HG02798 (cell line): ENCODE measurements at regions not wholly inside any gene's neighbourhood (a gene's known extent, or its start where the extent isn't known, plus 50 kb on each side); places are given as distances from the start of the nearest gene placed in this dataset.
"Not testable (repeated sequence)": the region's sequence is repeated elsewhere in the genome, so short reads cannot be mapped to it uniquely, and the experiment has no call there.

Experiments used
- ATAC-seq: cut with Tn5 transposase; IDR thresholded peaks from one replicate; pipeline ENCODE4 v1.9.1; 2021; ENCODE audit warnings: mild to moderate bottlenecking; ENCODE audit not compliant: unreplicated experiment, poor library complexity

DNA sequence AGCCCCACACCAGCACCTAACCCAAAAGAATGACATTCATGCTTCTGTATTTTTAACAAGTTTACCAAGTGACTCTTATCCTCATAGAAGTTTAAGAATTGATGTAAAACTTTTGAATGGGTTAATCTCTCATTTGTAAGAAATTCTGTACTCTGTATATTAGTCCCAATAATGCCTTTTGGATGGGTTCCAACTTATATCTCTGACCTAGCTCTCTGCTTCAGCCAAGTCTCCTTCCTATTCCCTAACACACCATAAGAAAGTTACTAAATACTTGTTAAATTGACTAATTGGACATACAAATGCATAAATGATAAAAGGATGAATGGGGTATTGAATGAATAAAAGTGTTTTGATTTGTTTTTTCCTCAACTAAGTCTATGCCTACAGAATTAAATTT, 557.3 kb downstream of the TMTC2 start:
- ATAC-seq, result no peak

DNA sequence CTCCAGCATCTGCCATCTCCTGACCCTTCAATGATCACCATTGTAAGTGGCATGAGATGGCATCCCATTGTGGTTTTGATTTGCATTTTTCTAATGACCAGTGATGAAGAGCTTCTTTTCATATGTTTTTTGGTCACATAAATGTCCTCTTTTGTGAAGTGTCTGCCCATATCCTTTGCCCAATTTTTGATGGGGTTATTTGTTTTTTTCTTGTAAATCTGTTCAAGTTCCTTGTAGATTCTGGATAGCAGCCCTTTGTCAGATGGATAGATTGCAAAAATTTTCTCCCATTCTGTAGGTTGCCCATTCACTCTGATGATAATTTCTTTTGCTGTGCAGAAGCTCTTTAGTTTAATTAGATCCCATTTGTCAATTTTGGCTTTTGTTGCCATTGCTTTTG, 547.3 kb downstream of the TMTC2 start:
- not testable (repeated sequence) for ATAC-seq

DNA sequence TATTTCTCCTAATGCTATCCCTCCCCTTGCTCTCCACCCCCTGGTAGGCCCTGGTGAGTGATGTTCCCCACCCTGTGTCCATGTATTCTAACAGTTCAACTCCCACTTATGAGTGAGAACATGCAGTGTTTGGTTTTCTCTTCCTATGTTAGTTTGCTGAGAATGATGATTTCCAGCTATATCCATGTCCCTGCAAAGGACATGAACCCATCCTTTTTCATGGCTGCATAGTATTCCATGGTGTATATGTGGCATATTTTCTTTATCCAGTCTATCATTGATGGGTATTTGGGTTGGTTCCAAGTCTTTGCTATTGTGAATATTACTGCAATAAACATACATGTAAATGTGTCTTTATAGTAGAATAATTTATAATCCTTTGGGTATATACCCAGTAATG, 540.3 kb downstream of the TMTC2 start:
- ATAC-seq, result not testable (repeated sequence)

DNA sequence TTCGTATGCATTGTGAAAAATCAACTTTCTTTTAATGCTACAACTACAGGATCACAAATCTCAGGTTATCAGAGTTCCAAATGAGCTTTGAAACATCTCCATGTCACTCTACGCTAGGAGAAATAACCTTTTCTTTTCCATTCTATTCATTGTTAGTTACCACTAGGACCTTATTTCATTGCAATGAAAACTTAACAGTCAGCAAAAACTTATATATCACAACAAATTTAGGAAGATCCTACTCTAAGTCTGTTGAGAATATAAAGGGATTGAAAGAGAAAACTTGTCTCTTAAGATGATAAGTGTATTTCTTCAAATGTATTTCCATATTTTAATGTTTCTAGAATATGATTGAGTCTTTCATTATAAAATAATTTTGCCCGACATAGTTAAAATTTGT, 539.1 kb downstream of the TMTC2 start:
- no peak for ATAC-seq

DNA sequence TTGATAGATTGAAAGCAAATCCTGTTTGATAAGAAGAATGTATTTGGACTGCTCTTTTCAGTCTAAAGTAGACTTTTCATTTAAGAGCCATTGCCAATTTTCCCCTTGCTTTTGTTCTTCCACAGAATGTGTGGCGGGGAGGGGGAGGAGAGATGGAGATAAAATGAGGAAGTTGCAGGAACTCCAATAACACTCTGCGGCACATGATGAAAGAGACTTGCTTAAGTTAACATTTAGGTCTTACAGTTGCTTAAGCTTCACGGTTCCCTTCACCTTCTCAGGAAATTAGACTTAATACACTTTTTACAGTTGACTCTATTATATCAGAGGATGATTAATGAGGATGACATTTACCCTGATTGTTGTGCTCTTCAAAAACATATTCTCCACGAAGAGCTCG, 537.3 kb downstream of the TMTC2 start:
- no peak for ATAC-seq

DNA sequence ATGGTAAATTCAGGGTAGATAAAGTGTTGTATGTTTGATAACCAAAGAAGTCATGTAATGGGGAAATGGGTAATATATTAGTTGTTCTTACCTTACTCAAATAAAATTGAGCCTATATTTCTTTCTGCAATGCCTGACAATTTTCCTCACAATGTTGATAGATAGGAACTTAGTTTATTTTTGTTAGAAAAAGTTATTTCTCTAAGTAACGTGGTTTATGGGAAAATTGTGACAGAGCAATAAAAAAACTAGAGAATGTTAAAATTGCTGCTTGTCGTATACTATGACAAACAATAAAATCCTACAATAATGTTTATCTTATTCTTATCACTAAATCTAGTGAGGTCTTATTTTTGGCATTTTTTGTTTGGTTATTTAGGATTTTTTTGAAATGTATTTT, 534.1 kb downstream of the TMTC2 start:
- ATAC-seq, result no peak

DNA sequence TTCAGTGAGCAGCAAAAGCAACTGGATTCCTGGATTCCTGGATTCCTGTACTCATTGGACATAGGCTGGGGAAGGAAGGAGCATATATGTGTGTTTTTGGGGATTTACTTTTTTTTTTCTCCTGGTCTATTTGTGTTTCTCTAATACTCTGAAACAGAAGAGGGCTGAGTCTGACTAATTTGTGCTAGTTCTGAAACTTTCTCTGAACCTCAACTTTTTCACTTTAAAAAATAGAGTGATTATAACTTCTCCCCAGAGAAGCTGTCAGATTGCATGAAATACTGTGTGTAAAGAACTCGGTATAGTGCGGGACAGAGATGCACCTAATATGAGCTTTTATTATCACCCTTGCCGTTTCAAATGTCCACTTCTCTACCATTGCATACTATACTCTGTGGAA, 529.5 kb downstream of the TMTC2 start:
- ATAC-seq, result peak; percentile 43

DNA sequence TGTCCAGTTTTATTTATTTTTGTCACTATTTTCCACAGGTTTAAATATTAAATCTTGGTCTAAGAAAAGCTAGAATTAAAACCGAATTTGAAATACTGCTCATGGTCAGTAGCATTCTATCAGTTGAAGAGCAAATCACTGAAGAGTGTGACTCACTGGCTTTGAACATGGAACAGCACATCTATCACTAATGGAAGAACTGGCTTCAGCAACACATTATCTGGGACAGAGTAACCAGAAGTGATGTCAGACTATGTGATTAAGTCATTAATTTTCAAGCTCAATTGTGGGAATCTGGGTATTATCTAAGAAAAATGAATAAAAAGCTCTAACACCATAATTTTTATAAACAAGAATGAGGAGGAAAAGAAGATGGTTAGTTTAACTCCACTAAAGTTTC, 527.5 kb downstream of the TMTC2 start:
- no peak for ATAC-seq

DNA sequence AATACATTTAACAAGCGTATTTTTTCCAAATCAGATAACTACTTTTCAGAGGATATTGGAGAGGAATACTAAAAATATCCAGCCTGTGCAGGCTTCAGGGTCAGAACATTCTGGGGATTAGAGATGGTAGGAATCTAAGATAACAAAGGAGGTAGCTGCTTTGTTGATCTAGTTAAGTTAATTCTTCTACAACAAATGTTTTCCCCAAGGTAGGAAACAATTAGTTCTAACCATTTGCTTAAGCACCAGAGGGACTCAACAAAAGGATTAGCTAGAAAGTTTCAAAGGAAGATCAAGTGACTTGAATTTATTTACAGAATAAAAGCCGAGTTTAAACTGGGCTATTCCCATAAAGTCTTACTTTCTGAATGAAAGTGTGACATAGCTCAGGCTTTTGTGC, 524.2 kb downstream of the TMTC2 start:
- ATAC-seq, result no peak

DNA sequence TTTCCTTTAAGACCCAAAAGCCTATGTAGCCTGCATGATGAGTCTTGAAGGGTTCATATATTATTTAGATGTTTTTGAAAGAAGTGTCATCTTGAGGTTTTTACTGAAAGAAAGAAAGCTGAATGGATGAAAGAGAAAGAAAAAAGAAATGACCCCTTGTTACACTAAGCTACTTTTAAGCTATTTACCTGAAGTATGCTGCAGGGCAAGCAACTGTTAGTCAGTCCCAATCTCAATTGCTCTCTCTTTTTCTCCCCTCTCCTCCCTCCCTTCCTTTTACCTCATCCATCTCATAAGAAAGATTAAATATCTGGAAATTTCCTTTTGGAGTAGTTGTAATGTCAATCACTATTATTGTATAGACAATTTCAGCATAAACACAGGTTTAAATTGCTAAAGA, 512.4 kb downstream of the TMTC2 start:
- ATAC-seq, result no peak

DNA sequence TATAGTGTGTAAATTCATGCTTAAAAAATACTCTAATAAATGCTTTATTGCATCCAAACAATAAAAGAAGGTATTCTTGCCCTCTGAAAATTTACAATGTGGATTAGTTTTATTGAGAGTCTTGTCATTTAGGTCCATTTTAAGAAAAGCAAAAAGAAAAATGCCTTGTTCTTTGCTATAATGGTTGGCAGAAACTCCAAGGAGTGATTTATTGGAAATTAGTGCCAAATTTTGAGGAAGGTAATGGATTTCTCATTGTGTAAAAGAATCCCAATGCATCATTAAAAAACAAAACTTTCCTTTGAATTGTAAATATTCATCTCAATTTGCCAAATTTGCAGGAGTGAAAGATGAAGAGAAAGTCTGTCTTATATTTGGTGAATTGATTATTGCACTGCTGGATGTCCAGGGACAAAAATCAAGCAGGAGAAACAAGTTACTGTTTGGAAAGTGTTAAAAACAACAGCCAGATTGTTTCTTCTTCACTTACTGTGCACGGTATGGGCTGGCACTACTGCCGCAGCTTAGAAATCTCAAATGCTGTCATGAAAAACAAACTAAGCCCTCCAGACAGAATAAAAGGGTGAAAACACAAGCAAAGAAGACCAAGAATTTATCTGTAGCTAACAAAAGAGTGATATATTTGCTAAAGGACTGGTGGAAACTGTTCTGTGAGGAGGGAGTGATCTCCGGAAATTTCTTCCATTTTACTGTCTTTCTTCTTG, 511.7 kb downstream of the TMTC2 start:
- ATAC-seq, result no peak

DNA sequence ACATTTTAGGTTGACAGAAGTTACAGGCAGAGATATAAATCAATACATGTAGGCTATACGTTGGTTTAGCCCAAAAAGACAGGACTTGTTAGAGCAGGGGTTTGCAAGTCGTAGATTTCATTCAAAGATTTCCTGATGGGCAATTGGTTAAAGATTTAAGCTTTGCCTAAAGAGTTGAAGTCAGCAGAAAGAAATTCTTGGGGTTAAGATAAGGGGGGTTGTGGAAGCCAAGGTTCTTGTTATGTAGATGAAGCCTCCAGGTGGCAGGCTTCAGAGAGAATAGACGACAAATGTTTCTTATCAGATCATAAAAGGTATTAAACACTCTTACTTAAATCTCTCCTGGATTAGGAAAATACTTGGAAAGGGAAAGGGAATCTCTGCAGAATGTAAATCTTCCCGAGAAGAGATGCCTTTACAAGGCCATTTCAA, 510.8 kb downstream of the TMTC2 start:
- ATAC-seq, result no peak

DNA sequence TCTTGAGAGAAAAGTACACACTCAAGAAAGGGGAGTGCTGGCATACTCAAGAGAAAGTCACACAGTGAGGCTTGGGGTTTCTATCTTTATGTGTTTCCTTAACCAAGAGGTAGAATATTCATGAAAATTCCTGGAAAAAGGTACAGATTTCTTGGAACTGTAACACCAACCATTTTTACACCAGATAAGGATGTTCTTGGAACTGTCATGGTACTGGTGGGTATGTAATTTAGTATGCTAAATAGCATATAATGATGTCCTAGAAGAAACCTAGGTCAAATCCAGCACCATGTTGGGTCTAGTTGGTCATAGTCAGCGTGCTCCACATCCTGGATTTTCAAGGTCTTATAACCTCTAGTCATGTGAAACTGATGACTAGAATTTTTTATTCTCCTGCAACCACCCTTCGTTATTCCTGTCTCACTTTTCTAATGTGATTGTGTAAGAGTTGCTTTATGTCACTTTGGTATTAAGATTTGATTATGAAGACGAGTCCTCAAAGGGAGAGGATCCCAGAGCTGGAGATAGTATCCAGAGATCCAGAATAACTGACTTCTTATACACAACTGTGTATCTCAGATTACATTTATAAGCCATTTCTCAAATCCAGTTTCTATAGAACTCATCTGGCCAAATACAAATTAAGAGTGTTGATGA, 510.1 kb downstream of the TMTC2 start:
- no peak for ATAC-seq

DNA sequence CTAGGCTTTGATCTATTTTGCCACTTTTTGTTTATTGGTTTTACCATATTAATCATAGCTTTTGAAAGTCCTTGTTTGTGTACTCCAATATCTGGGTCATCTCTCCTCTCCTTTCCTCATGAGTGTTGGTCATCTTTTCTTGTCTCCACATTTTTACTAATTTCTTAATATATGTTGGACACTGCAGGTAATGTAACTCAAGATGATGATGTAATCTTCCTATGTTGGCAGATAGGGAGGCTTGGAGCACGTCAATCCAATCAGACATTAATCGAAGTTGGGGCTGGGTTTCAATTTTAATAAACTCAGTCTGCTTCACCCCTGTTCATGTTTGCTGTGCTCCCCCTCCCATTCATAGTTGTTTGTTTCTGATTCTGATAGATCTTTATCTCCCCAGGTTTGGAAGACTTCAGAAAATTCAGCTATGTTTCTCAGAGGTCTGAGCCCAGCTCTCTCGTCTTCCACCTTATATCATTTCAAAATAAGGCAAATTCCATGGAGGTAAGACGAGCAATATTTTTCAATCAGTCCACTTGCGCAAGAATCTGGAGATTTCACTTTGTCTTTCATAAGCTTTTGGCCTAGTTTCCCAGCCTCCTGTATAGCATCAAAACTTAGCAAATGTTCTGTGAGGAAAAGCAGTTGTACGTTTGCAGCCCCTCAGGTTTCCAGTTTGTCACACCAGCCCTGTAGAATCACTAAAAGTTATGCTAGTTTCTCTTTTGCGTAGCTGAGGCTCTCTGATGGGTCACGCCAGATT, 504.1 kb downstream of the TMTC2 start:
- no peak for ATAC-seq

DNA sequence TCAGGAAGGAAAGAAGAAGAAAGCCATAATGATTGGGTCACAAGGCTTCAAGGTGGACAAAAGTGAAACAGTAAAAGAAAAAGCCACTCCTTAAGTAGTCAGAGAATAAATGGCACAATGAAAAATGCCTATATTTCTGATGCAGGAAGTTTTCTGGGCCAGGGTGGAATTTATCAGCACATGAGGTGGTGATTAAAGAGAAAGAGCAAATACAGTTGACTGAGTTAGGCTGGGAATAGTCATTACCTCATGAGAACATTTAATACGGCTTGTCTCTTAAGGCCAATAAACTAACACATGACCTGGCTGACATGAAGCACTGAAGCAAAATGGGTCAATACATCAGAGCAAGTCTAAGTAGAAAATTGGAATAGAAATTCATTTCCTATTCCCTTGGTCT, 499.7 kb downstream of the TMTC2 start:
- ATAC-seq, result no peak

DNA sequence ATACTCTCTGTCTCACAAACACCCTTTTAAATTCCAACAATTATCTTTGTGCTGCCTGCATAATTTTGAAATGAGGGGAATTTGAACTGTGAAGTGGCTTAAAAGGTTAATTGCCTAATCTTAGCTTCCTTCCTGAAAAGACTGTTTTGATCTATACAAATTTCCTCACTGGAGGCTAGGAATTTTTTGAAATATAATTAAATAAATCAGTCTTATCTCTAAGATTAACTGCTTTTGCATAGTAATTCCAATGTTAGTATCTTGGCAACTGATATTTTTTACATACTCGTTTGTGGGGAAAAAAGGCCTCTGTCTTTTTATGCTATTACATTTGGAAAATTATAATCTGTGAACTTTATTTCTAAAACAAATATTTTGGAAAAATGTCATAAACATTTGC, 498.5 kb downstream of the TMTC2 start:
- no peak for ATAC-seq
